Left colon (tissue), 2 donors: ENCODE measurements at regions not wholly inside any gene's neighbourhood (a gene's known extent, or its start where the extent isn't known, plus 50 kb on each side); places are given as distances from the start of the nearest gene placed in this dataset.
"Not testable (repeated sequence)": the region's sequence is repeated elsewhere in the genome, so short reads cannot be mapped to it uniquely, and the experiment has no call there.

ENCODE experiments used
- ATAC-seq: fragments of 200-7000 bp; cut with Tn5 transposase; one replicate; pipeline ENCODE4 v1.9.1; 2020; ENCODE audit warnings: mild to moderate bottlenecking, moderate library complexity
- DNase-seq, 2 donors: peaks; one replicate each; pipeline ENCODE4 v3.0.0-alpha.2; 2020
- intact Hi-C, 2 donors: fragments of 100-400 bp; cut with DNase I in 1 of 2; cut with micrococcal nuclease in 1 of 2; formaldehyde crosslinking; loops; one replicate each; pipeline versions ENCODE4 v1.11.2 to v1.14.0; 2022; cut with DNase I, micrococcal nuclease
- donor health status: DM: no; HTN: no; CAD: no.
- donor health status: DM: yes; HTN: yes; CAD: no.

DNA sequence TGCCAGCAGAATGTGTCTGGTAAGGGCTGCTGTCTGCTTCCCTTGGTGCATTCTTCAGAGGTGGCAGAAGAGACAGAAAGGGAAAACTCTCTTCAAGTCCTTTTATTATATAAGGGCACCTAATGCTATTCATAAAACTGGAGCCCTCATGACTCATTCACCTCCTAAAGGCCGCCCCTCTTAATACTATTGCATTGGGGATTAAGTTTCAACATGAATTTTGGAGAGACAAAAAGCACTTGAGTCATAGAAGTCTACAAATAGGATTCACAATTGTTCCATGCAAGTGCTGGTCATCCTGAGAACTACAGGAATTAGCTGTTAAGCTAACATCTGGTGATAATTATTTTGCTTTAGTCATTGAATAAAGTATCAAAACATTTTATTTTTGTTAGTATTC lies 349.5 kb downstream of the HS3ST1 start:
- ATAC-seq (no peak), DNase-seq (no peak)
- intact Hi-C loops: no loop called here

GRCh38 chr4:11074581-11075241 lies 354.0 kb downstream of the HS3ST1 start:
- intact Hi-C loops: no loop called here
- DNase-seq (no peak), ATAC-seq (peak; percentile 83)

DNA sequence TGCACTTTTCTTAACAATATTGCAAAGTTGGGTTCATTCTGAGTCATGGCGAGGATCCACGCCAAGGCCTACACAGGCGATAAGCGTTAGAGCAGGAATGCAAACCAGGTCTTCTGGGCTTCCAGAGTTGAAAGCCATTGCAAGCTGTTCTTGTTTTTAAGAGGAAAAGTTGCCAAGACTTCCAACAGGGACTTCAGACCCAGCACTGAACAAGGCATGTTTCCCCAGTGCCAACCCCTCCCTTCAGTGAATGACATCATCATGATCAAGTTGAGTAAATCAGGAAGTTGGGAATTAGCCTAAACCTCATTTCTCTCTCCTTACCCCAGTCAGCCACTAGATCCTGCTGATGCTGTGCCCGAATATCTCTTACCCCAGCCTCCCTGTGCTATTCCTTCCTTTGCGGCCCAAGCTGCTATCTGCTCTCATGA lies 355.1 kb downstream of the HS3ST1 start:
- peak; percentile 95 for ATAC-seq
- intact Hi-C loops: no loop called here
- peak; percentile 8 to 34 for DNase-seq

- ATAC-seq: no peak
- intact Hi-C loops: no loop called here
These were observed 355.7 kb downstream of the HS3ST1 start for GRCh38 chr4:11072999-11073398.

DNA sequence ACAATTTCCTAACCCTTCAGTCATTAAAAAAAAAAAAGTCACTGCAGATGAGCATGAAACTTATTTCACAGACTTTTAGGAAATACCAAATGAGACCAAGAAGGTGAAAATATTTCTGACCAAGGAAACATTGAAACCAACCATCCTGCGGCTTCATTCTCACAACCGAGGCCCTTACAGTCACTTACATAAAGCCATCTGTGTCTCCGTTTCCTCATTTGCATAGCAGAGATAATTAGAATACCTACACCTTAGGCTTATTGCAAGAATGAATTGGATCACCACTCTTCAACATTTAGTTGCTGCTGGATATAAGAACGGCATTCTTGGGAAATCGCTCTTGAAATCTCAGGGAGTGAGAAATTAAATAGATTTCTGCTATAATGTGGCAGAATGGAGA lies 356.2 kb downstream of the HS3ST1 start:
- intact Hi-C loops: no loop called here
- DNase-seq (no peak), ATAC-seq (no peak)

More at GRCh38 chr4:11072999-11073398, 355.7 kb downstream of the HS3ST1 start:
- no peak for DNase-seq

- DNase-seq (no peak), ATAC-seq (no peak)
- intact Hi-C loops: no loop called here
These were observed 357.9 kb downstream of the HS3ST1 start for GRCh38 chr4:11070813-11071212.

- intact Hi-C loops: no loop called here
- no peak for ATAC-seq
- no peak for DNase-seq
These were observed 359.0 kb downstream of the HS3ST1 start for GRCh38 chr4:11069581-11070211.

DNA sequence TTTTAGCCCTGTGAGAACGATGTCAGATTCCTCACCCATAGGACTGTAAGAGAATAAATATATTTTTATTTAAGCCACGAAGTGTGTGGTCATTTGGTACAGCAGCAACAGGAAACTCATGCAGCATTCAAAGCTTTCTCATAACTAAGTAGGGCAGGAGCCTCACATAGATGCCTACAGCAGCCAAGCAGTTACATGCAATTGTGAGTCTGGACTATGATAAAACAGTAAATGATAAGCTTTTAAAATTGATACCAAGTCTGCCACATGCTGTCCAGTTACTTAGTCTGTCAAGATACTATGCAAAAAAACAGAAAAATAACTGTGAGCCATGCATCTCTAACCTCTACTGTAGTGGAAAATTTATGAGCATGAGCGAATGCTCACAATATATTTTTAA lies 359.6 kb downstream of the HS3ST1 start:
- DNase-seq (no peak), ATAC-seq (no peak)
- intact Hi-C loops: no loop called here

DNA sequence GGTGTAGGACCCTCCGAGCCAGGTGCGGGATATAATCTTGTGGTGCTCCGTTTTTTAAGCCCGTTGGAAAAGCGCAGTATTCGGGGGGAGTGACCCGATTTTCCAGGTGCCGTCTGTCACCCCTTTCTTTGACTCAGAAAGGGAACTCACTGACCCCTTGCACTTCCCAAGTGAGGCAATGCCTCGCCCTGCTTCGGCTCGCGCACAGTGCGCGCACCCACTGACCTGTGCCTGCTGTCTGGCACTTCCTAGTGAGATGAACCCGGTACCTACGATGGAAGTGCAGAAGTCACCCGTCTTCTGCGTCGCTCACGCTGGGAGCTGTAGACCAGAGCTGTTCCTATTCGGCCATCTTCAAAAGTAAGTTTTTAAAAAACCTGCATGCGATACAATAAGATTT lies 362.1 kb downstream of the HS3ST1 start:
- not testable (repeated sequence) for ATAC-seq, DNase-seq

DNA sequence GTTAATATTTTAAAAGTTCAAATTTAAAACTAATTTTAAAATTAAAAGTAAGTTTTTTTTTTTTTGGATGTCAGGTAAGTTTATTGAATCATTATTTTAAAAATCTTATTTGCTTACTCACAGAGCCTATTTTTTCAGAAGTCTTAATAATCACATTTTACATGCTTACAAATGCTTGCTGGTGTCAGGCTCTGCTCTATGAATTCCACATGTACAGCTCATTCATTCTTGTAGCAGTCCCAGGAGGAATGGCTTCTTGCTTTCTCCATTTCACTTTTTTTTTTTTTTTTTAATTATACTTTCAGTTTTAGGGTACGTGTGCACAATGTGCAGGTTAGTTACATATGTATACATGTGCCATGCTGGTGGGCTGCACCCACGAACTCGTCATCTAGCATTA lies 368.1 kb downstream of the HS3ST1 start:
- DNase-seq, intact Hi-C loops: not testable (repeated sequence)

More for the DNA sequence above, 362.1 kb downstream of the HS3ST1 start:
- intact Hi-C loops: not testable (repeated sequence)

GRCh38 chr4:11054937-11055336 lies 370.4 kb upstream of the CLNK start:
- DNase-seq, intact Hi-C loops, ATAC-seq: not testable (repeated sequence)

More for the DNA sequence above, 368.1 kb downstream of the HS3ST1 start:
- not testable (repeated sequence) for ATAC-seq

- DNase-seq: no peak
- no peak for ATAC-seq
- intact Hi-C loops: no loop called here
These were observed 369.1 kb upstream of the CLNK start for GRCh38 chr4:11053601-11054220.

GRCh38 chr4:11051181-11051580 lies 366.6 kb upstream of the CLNK start:
- intact Hi-C loops: no loop called here
- ATAC-seq (no peak), DNase-seq (no peak)

- DNase-seq (no peak), ATAC-seq (no peak)
- intact Hi-C loops: no loop called here
These were observed 366.2 kb upstream of the CLNK start for GRCh38 chr4:11050766-11051165.

GRCh38 chr4:11049001-11049400 lies 364.4 kb upstream of the CLNK start:
- intact Hi-C loops: no loop called here
- DNase-seq: no peak
- no peak for ATAC-seq

DNA sequence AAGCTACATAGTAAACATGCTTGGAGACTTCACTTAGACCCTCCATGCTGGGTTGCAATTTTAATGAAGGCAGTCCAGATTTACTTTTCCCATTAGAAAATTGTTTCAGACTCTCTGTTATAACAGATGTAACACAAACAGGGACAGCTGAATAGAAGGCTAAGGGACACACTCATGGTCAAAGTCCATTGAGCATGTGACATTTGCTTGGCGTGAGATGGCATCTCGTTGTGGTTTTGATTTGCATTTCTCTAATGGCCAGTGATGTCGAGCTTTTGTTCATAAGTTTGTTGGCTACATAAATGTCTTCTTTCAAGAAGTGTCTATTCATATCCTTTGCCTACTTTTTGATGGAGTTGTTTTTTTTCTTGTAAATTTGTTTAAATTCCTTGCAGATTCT lies 358.2 kb upstream of the CLNK start:
- intact Hi-C loops: no loop called here
- no peak for DNase-seq
- peak; percentile 54 for ATAC-seq

DNA sequence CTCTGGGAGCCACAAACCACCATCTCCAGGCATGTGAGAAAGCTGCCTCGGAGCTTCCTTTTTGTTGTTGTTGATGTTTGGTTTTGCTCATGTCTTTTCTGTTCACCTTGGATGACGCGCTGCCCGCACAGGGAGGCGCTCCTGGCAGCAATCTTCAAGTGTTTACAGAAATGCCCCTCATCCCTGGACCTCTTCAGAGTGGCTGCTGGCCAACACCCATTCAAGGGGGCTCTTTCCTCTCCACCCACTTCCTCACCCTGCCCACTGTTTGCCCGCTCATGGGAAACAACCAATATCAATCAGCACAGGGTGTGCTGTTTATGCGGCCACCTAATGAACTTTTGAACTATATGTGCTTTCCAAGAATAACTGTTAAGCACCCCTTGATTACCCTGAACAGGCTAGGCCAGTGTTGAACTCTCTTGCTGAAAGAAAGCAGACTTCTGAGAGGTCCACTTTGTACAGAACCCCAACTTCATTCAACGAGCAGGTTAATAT lies 355.1 kb upstream of the CLNK start:
- intact Hi-C loops: no loop called here
- no peak for DNase-seq
- ATAC-seq: no peak

DNA sequence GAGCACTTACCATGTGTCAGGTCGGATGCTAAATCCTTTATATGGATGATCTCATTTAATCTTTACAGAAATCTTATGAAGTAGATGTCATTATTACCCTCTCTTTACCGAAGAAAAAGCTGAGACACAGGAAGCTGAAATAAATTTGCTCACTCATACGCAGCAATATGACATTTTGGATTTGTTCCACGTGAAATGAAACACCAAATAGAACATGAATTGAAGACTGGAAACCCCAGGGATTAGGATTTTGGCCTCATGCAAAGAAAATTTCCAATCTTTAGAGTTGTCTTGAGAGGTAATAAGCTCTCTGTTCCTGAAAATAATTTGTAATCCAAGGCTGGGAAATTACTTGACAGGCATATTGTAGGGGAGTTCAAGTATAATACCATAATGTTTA lies 354.4 kb upstream of the CLNK start:
- no peak for DNase-seq
- intact Hi-C loops: no loop called here
- ATAC-seq: no peak

DNA sequence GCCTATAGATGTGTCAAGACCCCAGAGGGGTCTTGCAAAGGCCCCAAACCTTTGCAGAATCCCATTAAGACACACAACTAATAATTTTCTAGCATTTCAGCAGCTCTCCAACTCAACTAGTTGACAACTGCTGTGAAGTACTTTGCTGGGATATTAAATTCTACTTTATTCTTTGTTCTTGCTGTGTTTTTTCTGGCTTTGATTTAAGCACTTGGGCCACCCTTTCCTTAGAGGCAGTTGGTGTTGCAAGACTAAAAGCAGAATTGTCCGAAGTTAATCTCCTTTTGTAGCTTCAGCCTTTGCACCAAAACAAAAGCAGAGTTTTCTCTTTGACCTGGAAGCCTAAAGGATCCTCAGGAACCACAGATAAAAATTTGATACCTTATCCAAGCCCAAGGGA lies 353.1 kb upstream of the CLNK start:
- intact Hi-C loops: no loop called here
- ATAC-seq (no peak), DNase-seq (no peak)

- intact Hi-C loops: no loop called here
- no peak for ATAC-seq
- no peak for DNase-seq
These were observed 343.8 kb upstream of the CLNK start for GRCh38 chr4:11028334-11028733.
